CD14-positive monocyte (primary cell): ENCODE measurements at regions not wholly inside any gene's neighbourhood (a gene's known extent, or its start where the extent isn't known, plus 50 kb on each side); places are given as distances from the start of the nearest gene placed in this dataset.

Experiments used
- DNase-seq, 3 donors: peaks; one replicate each; pipeline ENCODE4 v3.0.0-alpha.2; 2011 to 2022
- H2AFZ ChIP-seq: 2 replicates; pipeline ENCODE4 v1.6.0; 2012; ENCODE audit warnings: mild to moderate bottlenecking, low read depth, low read length, inconsistent platforms; ENCODE audit not compliant: insufficient read depth, poor library complexity, severe bottlenecking
- H3K27ac ChIP-seq, 2 donors: 1 replicate in 1 of 2; 2 replicates in 1 of 2; pipeline ENCODE4 v1.5.1; 2012 to 2013; ENCODE audit warnings: low read length in 2 of 2, control low read depth in 1 of 2, inconsistent platforms in 1 of 2, low read depth in 1 of 2, mild to moderate bottlenecking in 1 of 2
- H3K27me3 ChIP-seq, 2 donors: one replicate each; pipeline versions ENCODE4 v1.6.0 to v1.6.1; 2011 to 2013; ENCODE audit warnings: low read length in 2 of 2; ENCODE audit not compliant: control insufficient read depth in 2 of 2, insufficient read depth in 2 of 2
- H3K36me3 ChIP-seq, 2 donors: replicated peaks in 1 of 2; 1 replicate in 1 of 2; 2 replicates in 1 of 2; pipeline versions ENCODE4 v1.5.1 to v1.6.1; 2012 to 2013; ENCODE audit warnings: low read length in 2 of 2, control low read depth in 1 of 2, inconsistent platforms in 1 of 2, mild to moderate bottlenecking in 1 of 2; ENCODE audit not compliant: insufficient read depth in 2 of 2, control insufficient read depth in 1 of 2
- H3K4me1 ChIP-seq, 2 donors: 1 replicate in 1 of 2; 2 replicates in 1 of 2; pipeline versions ENCODE4 v1.5.1 to v1.6.1; 2012 to 2013; ENCODE audit warnings: low read length in 2 of 2, control low read depth in 1 of 2, inconsistent platforms in 1 of 2, mild to moderate bottlenecking in 1 of 2, moderate library complexity in 1 of 2; ENCODE audit not compliant: insufficient read depth in 2 of 2, control insufficient read depth in 1 of 2
- H3K4me2 ChIP-seq: replicated peaks from 2 replicates; pipeline ENCODE3; 2012; ENCODE audit warnings: low read length, moderate library complexity, mild to moderate bottlenecking; ENCODE audit not compliant: poor library complexity, severe bottlenecking; ENCODE audit errors: extremely low read depth
- H3K4me3 ChIP-seq, 3 experiments: fragments of 200-600 bp in 1 of 3; sonication (generic) in 1 of 3; replicated peaks in 1 of 3; 1 replicate in 2 of 3; 2 replicates in 1 of 3; pipeline ENCODE4 v1.5.1; 2011 to 2013; ENCODE audit warnings: low read length in 3 of 3, mild to moderate bottlenecking in 3 of 3, control low read depth in 2 of 3, low read depth in 2 of 3, inconsistent platforms in 1 of 3, moderate library complexity in 1 of 3
- H3K79me2 ChIP-seq: 2 replicates; pipeline ENCODE4 v1.6.0; 2012; ENCODE audit warnings: mild to moderate bottlenecking, control low read depth, inconsistent platforms, low read length, moderate library complexity; ENCODE audit not compliant: insufficient read depth
- H3K9ac ChIP-seq: 2 replicates; pipeline ENCODE4 v1.6.0; 2017; ENCODE audit warnings: low read length, mild to moderate bottlenecking; ENCODE audit not compliant: insufficient read depth, poor library complexity, severe bottlenecking
- H3K9me3 ChIP-seq, 2 donors: replicated peaks in 1 of 2; 1 replicate in 1 of 2; 2 replicates in 1 of 2; pipeline versions ENCODE4 v1.5.1 to v1.6.1; 2012 to 2013; ENCODE audit warnings: low read length in 2 of 2, control low read depth in 1 of 2; ENCODE audit not compliant: control insufficient read depth in 1 of 2, insufficient read depth in 1 of 2
- H4K20me1 ChIP-seq: 2 replicates; pipeline ENCODE4 v1.6.0; 2012; ENCODE audit warnings: mild to moderate bottlenecking, low read length, control low read depth, moderate library complexity; ENCODE audit not compliant: insufficient read depth
- H3K27ac Mint-ChIP-seq, 7 donors: one replicate each; pipeline ENCODE4 v1.8.0; 2020; ENCODE audit warnings: mild to moderate bottlenecking in 7 of 7, mixed read lengths in 7 of 7, moderate library complexity in 6 of 7, inconsistent platforms in 2 of 7
- H3K27me3 Mint-ChIP-seq, 3 donors: one replicate each; pipeline ENCODE4 v1.8.0; 2021 to 2022; ENCODE audit warnings: low read depth in 3 of 3, mild to moderate bottlenecking in 3 of 3, mixed read lengths in 3 of 3, moderate library complexity in 3 of 3, inconsistent platforms in 1 of 3
- H3K36me3 Mint-ChIP-seq, 2 donors: one replicate each; pipeline ENCODE4 v1.8.0; 2020; ENCODE audit warnings: mixed read lengths in 2 of 2, inconsistent platforms in 1 of 2, mild to moderate bottlenecking in 1 of 2
- H3K4me1 Mint-ChIP-seq: one replicate; pipeline ENCODE4 v1.8.0; 2020; ENCODE audit warnings: mild to moderate bottlenecking, mixed read lengths
- H3K4me3 Mint-ChIP-seq, 2 donors: one replicate each; pipeline ENCODE4 v1.8.0; 2020; ENCODE audit warnings: mild to moderate bottlenecking in 2 of 2, mixed read lengths in 2 of 2, moderate library complexity in 1 of 2
- H3K9me3 Mint-ChIP-seq, 7 donors: one replicate each; pipeline ENCODE4 v1.8.0; 2020 to 2022; ENCODE audit warnings: mixed read lengths in 7 of 7, mild to moderate bottlenecking in 6 of 7, moderate library complexity in 6 of 7, inconsistent platforms in 2 of 7
- WGBS: methylation state at CpG from one replicate; pipeline ENCODE4 v1.1.5; 2013; ENCODE audit warnings: missing lambda C conversion rate; ENCODE audit not compliant: insufficient coverage; 5-methylcytosine and 5-hydroxymethylcytosine counted together
- intact Hi-C, 2 donors: fragments of 100-400 bp; cut with micrococcal nuclease; formaldehyde crosslinking; loops; one replicate each; pipeline versions ENCODE4 v1.15.0 to v1.15.1; 2023
- TF ChIP-seq, protein P1 (sequence below): fragments of 200-600 bp; IDR thresholded peaks from one replicate; pipeline ENCODE4 v1.8.0; 2022; ENCODE audit warnings: antibody characterized with exemption, mild to moderate bottlenecking

DNA sequence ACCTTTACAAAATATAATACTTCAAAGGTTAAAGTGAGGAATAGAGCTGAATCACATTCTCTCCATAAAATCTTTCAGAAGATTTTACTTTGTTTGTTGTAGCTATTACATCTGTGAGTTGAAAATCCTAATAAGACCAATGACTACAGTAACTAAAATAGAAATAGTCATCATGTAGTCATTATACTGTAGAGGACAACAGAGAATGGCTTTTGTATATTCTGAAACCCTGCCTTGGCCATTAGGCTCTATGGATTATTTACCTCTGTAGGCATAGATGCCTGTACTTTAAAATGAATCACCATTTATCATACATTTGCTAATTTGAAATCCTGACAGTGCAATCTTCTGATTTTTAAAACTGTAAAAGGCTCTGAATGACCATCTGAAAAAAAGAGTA, 923.0 kb downstream of the REEP3 start:
- no peaks in the 10 kb centered on the region for H3K36me3 Mint-ChIP-seq

DNA sequence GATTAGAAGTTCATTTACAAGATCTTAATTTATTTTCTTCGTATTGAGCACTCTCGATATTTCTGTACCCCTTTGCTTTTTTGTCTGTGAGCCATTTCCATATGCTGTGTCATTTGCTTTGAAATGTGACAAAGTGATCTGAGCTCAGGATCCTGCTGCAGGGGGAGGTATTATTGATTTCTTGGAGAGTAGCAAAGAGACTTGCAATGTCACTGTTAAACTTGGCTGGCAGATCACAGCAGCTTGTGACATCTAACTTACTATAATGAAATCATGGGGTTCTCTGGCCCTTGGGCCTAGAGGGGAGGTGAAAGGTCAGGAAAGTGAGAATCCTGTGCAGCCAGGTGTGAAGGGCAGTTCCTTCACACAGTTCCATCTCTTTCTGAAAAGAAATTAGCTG, 923.4 kb downstream of the REEP3 start:
- intact Hi-C loops: no loop called here
- no peak overlapping the region for H3K27ac ChIP-seq
- no peak overlapping the region for H3K4me2 ChIP-seq
- no peaks in the 10 kb centered on the region for H4K20me1 ChIP-seq
- no peak overlapping the region for H2AFZ ChIP-seq
- H3K36me3 ChIP-seq: no peaks in the 10 kb centered on the region
- Mint-ChIP-seq H3K27me3 (no peaks in the 10 kb centered on the region), H3K4me1 (no peaks in the 10 kb centered on the region), H3K36me3 (no peaks in the 10 kb centered on the region), H3K27ac (no peak overlapping the region), H3K4me3 (no peak overlapping the region), H3K9me3 (peaks cover 2 to 7% (median 6%) of the 10 kb centered on the region in 7 donors)
- no peak for DNase-seq
- no peak overlapping the region for H3K4me3 ChIP-seq
- no peaks in the 10 kb centered on the region for H3K27me3 ChIP-seq
- no peaks in the 10 kb centered on the region for H3K4me1 ChIP-seq
- no CpG with 5 or more reads among the region's 2 CpGs for WGBS
- TF ChIP-seq, protein P1, sequence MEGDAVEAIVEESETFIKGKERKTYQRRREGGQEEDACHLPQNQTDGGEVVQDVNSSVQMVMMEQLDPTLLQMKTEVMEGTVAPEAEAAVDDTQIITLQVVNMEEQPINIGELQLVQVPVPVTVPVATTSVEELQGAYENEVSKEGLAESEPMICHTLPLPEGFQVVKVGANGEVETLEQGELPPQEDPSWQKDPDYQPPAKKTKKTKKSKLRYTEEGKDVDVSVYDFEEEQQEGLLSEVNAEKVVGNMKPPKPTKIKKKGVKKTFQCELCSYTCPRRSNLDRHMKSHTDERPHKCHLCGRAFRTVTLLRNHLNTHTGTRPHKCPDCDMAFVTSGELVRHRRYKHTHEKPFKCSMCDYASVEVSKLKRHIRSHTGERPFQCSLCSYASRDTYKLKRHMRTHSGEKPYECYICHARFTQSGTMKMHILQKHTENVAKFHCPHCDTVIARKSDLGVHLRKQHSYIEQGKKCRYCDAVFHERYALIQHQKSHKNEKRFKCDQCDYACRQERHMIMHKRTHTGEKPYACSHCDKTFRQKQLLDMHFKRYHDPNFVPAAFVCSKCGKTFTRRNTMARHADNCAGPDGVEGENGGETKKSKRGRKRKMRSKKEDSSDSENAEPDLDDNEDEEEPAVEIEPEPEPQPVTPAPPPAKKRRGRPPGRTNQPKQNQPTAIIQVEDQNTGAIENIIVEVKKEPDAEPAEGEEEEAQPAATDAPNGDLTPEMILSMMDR: no peak
- peaks cover 0 to 7% of the 10 kb centered on the region in 2 donors for H3K9me3 ChIP-seq
- no peak overlapping the region for H3K9ac ChIP-seq
- no peaks in the 10 kb centered on the region for H3K79me2 ChIP-seq

More for the DNA sequence above, 923.0 kb downstream of the REEP3 start:
- no peaks in the 10 kb centered on the region for H3K36me3 ChIP-seq
- DNase-seq: no peak
- no peaks in the 10 kb centered on the region for H3K79me2 ChIP-seq
- H2AFZ ChIP-seq: no peak overlapping the region
- H4K20me1 ChIP-seq: no peaks in the 10 kb centered on the region
- H3K27ac ChIP-seq: no peak overlapping the region
- no peaks in the 10 kb centered on the region for H3K27me3 ChIP-seq
- Mint-ChIP-seq H3K27me3 (no peaks in the 10 kb centered on the region), H3K27ac (no peak overlapping the region), H3K4me1 (no peaks in the 10 kb centered on the region), H3K4me3 (no peak overlapping the region), H3K9me3 (peaks cover 3 to 8% (median 6%) of the 10 kb centered on the region in 7 donors)
- H3K4me3 ChIP-seq: no peak overlapping the region
- no peak overlapping the region for H3K9ac ChIP-seq
- TF ChIP-seq, protein P1: no peak
- H3K4me2 ChIP-seq: no peak overlapping the region
- H3K9me3 ChIP-seq: peaks cover 0 to 7% of the 10 kb centered on the region in 2 donors
- intact Hi-C loops: no loop called here
- H3K4me1 ChIP-seq: no peaks in the 10 kb centered on the region
